ENCODE measurements at regions not wholly inside any gene's neighbourhood (a gene's known extent, or its start where the extent isn't known, plus 50 kb on each side); places are given as distances from the start of the nearest gene placed in this dataset.

- TF ChIP-seq EP300 (IDR thresholded peaks at IDR 0.05) (no peak), POLR2A (IDR thresholded peaks at IDR 0.05) (no peak), POLR2AphosphoS5 (IDR thresholded peaks at IDR 0.05) (no peak), CTCF (IDR thresholded peaks at IDR 0.05) (no peak)
- no peak for ATAC-seq
Measured at GRCh38 chr5:96049398-96050272, 88.0 kb upstream of the ELL2 start.

GRCh38 chr5:96048763-96049162 lies 87.1 kb upstream of the ELL2 start:
- H3K9me3 ChIP-seq, result no peaks in the 10 kb centered on the region
- no peak for ATAC-seq
- no peaks in the 10 kb centered on the region for H3K36me3 ChIP-seq
- no peaks in the 10 kb centered on the region for H3K27me3 ChIP-seq
- H3K4me1 ChIP-seq, result peaks cover 0 to 14% (median 0%) of the 10 kb centered on the region in 3 donors
- TF ChIP-seq POLR2AphosphoS5 (IDR thresholded peaks at IDR 0.05), result no peak
- TF ChIP-seq EP300 (IDR thresholded peaks at IDR 0.05), result no peak
- no peak for TF ChIP-seq CTCF (IDR thresholded peaks at IDR 0.05)
- no peak for TF ChIP-seq POLR2A (IDR thresholded peaks at IDR 0.05)
- no peak overlapping the region for H3K27ac ChIP-seq
- H3K4me3 ChIP-seq, result no peak overlapping the region
- WGBS, 2 donors (ENCODE audit: low coverage in 1 of 2), result 61 to 64% methylated on average over 5 to 6 of the region's 6 CpGs

More at GRCh38 chr5:96049398-96050272, 88.0 kb upstream of the ELL2 start:
- Histone ChIP-seq H3K9me3 (no peaks in the 10 kb centered on the region), H3K27ac (no peak overlapping the region), H3K27me3 (no peaks in the 10 kb centered on the region), H3K4me3 (no peak overlapping the region), H3K36me3 (no peaks in the 10 kb centered on the region), H3K4me1 (peaks cover 0 to 16% (median 0%) of the 10 kb centered on the region in 3 donors)
- 39 to 65% methylated on average over 3 of the region's 3 CpGs for WGBS, 2 donors (ENCODE audit: low coverage in 1 of 2)

GRCh38 chr5:96045888-96046287 lies 84.2 kb upstream of the ELL2 start:
- Histone ChIP-seq H3K36me3 (no peaks in the 10 kb centered on the region), H3K27me3 (no peaks in the 10 kb centered on the region), H3K4me1 (peaks cover 0 to 3% (median 0%) of the 10 kb centered on the region in 3 donors), H3K4me3 (no peak overlapping the region), H3K9me3 (no peaks in the 10 kb centered on the region), H3K27ac (no peak overlapping the region)
- ATAC-seq, result no peak
- TF ChIP-seq POLR2A (IDR thresholded peaks at IDR 0.05) (no peak), CTCF (IDR thresholded peaks at IDR 0.05) (no peak), EP300 (IDR thresholded peaks at IDR 0.05) (no peak), POLR2AphosphoS5 (IDR thresholded peaks at IDR 0.05) (no peak)
- WGBS, 2 donors (ENCODE audit: low coverage in 1 of 2), result 76 to 85% methylated on average over 3 to 5 of the region's 5 CpGs

- H3K4me3 ChIP-seq, result no peak overlapping the region
- no peak overlapping the region for H3K27ac ChIP-seq
- H3K9me3 ChIP-seq, result no peaks in the 10 kb centered on the region
- H3K36me3 ChIP-seq, result no peaks in the 10 kb centered on the region
- no peak for ATAC-seq
- no peaks in the 10 kb centered on the region for H3K27me3 ChIP-seq
- TF ChIP-seq POLR2AphosphoS5 (IDR thresholded peaks at IDR 0.05), result no peak
- no peak for TF ChIP-seq CTCF (IDR thresholded peaks at IDR 0.05)
- TF ChIP-seq POLR2A (IDR thresholded peaks at IDR 0.05), result no peak
- TF ChIP-seq EP300 (IDR thresholded peaks at IDR 0.05), result no peak
- H3K4me1 ChIP-seq, result no peaks in the 10 kb centered on the region
Measured at GRCh38 chr5:96043446-96043845, 81.8 kb upstream of the ELL2 start.

GRCh38 chr5:96037128-96037527 lies 75.5 kb upstream of the ELL2 start:
- Histone ChIP-seq H3K4me1 (no peaks in the 10 kb centered on the region), H3K27ac (no peak overlapping the region), H3K9me3 (peaks cover 0 to 5% (median 0%) of the 10 kb centered on the region in 3 donors), H3K27me3 (no peaks in the 10 kb centered on the region), H3K36me3 (no peaks in the 10 kb centered on the region), H3K4me3 (no peak overlapping the region)
- WGBS, 2 donors (ENCODE audit: low coverage in 1 of 2), result 63 to 88% methylated on average over 2 of the region's 2 CpGs
- TF ChIP-seq EP300 (IDR thresholded peaks at IDR 0.05), result no peak
- TF ChIP-seq POLR2AphosphoS5 (IDR thresholded peaks at IDR 0.05), result no peak
- no peak for TF ChIP-seq POLR2A (IDR thresholded peaks at IDR 0.05)
- no peak for TF ChIP-seq CTCF (IDR thresholded peaks at IDR 0.05)
- no peak for ATAC-seq

All from gastroesophageal sphincter (tissue), 4 donors.